ENCODE measurements at regions not wholly inside any gene's neighbourhood (a gene's known extent, or its start where the extent isn't known, plus 50 kb on each side); places are given as distances from the start of the nearest gene placed in this dataset.

DNA sequence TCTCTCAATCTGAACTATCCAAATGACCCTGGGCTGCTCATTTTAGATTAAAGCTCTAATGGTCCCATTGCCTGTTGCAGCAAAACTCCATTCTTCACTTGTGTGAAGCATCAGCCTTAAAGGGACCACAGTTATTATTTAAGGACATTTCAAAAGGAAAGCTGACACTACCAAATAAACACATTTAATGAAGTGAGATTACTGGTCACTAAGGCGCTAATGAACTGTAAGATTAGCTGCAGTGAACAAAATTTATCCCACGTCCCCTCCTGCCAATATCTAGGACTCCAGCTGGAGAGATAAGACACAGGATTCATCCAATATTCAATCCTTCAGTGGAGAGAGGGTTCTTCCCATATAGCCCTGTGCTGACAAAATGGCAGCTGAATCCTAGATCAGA lies 1029.2 kb upstream of the SEL1L start (continued):
- TF ChIP-seq, protein P1, sequence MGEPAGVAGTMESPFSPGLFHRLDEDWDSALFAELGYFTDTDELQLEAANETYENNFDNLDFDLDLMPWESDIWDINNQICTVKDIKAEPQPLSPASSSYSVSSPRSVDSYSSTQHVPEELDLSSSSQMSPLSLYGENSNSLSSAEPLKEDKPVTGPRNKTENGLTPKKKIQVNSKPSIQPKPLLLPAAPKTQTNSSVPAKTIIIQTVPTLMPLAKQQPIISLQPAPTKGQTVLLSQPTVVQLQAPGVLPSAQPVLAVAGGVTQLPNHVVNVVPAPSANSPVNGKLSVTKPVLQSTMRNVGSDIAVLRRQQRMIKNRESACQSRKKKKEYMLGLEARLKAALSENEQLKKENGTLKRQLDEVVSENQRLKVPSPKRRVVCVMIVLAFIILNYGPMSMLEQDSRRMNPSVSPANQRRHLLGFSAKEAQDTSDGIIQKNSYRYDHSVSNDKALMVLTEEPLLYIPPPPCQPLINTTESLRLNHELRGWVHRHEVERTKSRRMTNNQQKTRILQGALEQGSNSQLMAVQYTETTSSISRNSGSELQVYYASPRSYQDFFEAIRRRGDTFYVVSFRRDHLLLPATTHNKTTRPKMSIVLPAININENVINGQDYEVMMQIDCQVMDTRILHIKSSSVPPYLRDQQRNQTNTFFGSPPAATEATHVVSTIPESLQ (CRISPR knock-in tag; IDR thresholded peaks at IDR 0.05): no peak
- TF ChIP-seq NFE2L1 (CRISPR knock-in tag; IDR thresholded peaks at IDR 0.05) (no peak), NFYB (CRISPR knock-in tag; conservative IDR thresholded peaks at IDR 0.05; ENCODE audit: low read depth) (no peak), TEAD4 (CRISPR knock-in tag; IDR thresholded peaks at IDR 0.05) (no peak), NR2C2 (CRISPR knock-in tag; IDR thresholded peaks at IDR 0.05) (no peak)
- TF ChIP-seq, protein P2, sequence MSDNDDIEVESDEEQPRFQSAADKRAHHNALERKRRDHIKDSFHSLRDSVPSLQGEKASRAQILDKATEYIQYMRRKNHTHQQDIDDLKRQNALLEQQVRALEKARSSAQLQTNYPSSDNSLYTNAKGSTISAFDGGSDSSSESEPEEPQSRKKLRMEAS (CRISPR knock-in tag; IDR thresholded peaks at IDR 0.05): no peak

DNA sequence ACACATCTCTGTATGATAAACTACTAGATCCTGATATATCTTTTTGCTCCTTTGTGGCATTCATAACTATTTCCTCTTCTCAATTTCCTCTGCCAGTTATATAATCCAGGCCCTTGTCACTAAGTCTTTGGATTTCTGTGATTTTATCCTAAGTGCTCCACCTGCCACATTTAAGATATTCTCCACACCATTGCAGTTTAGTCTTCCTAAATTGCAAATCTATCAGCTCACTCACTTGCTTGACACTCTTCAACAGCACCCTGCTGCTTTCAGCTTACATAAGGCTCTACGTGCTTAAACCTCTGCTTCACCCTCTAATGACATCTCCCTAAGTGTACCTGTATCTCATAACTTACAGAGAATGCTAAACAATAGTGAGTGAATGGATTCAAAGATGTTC lies 1032.2 kb upstream of the SEL1L start:
- no peaks in the 10 kb centered on the region for H3K36me3 Mint-ChIP-seq
- no peaks in the 10 kb centered on the region for H3K9me3 Mint-ChIP-seq
- no peak for TF ChIP-seq ATF1 (CRISPR knock-in tag; IDR thresholded peaks at IDR 0.05)
- ChIA-PET POLR2A (no interaction called here), CTCF (no interaction called here)
- peaks cover 4% of the 10 kb centered on the region; the same call in 1 of the 2 replicates for H3K4me1 Mint-ChIP-seq
- DNase-seq (ENCODE audit: low spot score) (no peak), ATAC-seq (no peak)
- H3K4me3 Mint-ChIP-seq: no peak overlapping the region
- H3K27ac Mint-ChIP-seq: no peak overlapping the region
- no peaks in the 10 kb centered on the region for H3K27me3 Mint-ChIP-seq (ENCODE audit: low read depth)

DNA sequence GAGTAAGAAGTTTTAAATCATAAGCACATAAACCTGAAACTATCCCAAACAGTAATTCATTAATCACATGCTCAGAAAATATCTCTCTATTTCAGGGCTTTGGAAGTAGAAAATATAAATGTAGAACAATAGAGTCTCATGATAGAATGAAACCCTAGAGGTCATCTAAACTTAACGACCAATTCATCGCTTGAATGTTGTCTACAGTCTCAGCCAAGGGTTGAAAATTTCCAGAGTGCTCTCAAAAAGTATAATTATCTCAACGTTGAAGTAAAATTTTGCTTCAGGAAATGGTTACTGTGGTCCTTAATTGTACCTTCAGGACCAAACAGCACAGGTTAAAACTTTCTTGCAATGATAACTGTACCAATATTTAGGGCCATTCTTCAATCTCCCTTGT lies 1053.6 kb upstream of the SEL1L start:
- Mint-ChIP-seq H3K27ac (no peak overlapping the region), H3K4me3 (no peak overlapping the region), H3K27me3 (ENCODE audit: low read depth) (no peaks in the 10 kb centered on the region), H3K36me3 (no peaks in the 10 kb centered on the region), H3K4me1 (no peaks in the 10 kb centered on the region), H3K9me3 (no peaks in the 10 kb centered on the region)
- no peak for TF ChIP-seq ATF1 (CRISPR knock-in tag; IDR thresholded peaks at IDR 0.05)
- TF ChIP-seq HMGA2 (CRISPR knock-in tag; IDR thresholded peaks at IDR 0.05): no peak
- TF ChIP-seq TCF7 (CRISPR knock-in tag; IDR thresholded peaks at IDR 0.05; ENCODE audit: low read depth): no peak
- TF ChIP-seq FOXP4 (CRISPR knock-in tag; IDR thresholded peaks at IDR 0.05): no peak
- no peak for TF ChIP-seq ZNF232 (CRISPR knock-in tag; IDR thresholded peaks at IDR 0.05)
- TF ChIP-seq GTF2I (CRISPR knock-in tag; conservative IDR thresholded peaks at IDR 0.05): no peak
- POLR2A ChIA-PET: no interaction called here
- DNase-seq (ENCODE audit: low spot score): no peak
- no peak for ATAC-seq
- CTCF ChIA-PET: no interaction called here

- ChIA-PET CTCF (no interaction called here), POLR2A (no interaction called here)
- no peak for ATAC-seq
- no peak for TF ChIP-seq ZNF512 (CRISPR knock-in tag; IDR thresholded peaks at IDR 0.05; ENCODE audit: borderline replicate concordance)
- TF ChIP-seq ARID4B (CRISPR knock-in tag; IDR thresholded peaks at IDR 0.05; ENCODE audit: borderline replicate concordance): no peak
- TF ChIP-seq, protein P3, sequence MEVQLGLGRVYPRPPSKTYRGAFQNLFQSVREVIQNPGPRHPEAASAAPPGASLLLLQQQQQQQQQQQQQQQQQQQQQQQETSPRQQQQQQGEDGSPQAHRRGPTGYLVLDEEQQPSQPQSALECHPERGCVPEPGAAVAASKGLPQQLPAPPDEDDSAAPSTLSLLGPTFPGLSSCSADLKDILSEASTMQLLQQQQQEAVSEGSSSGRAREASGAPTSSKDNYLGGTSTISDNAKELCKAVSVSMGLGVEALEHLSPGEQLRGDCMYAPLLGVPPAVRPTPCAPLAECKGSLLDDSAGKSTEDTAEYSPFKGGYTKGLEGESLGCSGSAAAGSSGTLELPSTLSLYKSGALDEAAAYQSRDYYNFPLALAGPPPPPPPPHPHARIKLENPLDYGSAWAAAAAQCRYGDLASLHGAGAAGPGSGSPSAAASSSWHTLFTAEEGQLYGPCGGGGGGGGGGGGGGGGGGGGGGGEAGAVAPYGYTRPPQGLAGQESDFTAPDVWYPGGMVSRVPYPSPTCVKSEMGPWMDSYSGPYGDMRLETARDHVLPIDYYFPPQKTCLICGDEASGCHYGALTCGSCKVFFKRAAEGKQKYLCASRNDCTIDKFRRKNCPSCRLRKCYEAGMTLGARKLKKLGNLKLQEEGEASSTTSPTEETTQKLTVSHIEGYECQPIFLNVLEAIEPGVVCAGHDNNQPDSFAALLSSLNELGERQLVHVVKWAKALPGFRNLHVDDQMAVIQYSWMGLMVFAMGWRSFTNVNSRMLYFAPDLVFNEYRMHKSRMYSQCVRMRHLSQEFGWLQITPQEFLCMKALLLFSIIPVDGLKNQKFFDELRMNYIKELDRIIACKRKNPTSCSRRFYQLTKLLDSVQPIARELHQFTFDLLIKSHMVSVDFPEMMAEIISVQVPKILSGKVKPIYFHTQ (CRISPR knock-in tag; IDR thresholded peaks at IDR 0.05): no peak
- TF ChIP-seq, protein P4, sequence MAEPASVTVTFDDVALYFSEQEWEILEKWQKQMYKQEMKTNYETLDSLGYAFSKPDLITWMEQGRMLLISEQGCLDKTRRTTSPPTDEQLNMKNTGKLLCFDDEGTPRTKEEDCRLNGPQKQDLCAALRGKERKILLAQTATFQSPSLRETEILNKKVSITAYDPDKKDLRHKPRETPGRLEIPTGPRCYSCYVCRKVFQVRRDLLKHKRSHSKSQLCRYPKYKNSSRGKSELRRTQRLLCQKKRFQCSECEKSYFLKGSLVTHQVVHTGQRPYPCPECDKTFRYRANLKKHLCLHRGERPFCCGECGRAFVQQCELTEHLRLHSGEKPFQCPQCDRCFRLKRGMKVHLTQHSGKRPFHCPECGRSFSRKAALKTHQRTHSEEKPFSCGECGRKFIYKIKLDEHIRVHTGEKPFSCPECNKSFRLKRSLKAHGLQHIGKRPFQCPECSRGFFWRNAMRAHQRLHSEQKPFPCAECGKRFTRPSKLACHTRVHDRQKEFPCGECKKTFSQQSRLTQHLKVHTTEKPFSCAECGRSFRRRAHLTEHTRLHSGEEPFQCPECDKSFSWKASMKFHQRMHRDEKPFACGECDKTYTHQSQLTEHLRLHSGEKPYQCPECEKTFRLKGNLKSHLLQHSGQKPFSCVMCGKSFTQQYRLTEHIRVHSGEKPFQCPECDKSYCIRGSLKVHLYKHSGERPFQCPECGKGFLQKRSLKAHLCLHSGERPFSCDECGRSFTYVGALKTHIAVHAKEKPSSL (CRISPR knock-in tag; conservative IDR thresholded peaks at IDR 0.05): no peak
Observed at GRCh38 chr14:82595466-82595865, 1061.8 kb upstream of the SEL1L start.

More at GRCh38 chr14:82595466-82595865, 1061.8 kb upstream of the SEL1L start:
- Mint-ChIP-seq H3K27me3 (ENCODE audit: low read depth) (no peaks in the 10 kb centered on the region), H3K9me3 (peaks cover 7% of the 10 kb centered on the region), H3K36me3 (no peaks in the 10 kb centered on the region), H3K27ac (no peak overlapping the region), H3K4me3 (no peak overlapping the region), H3K4me1 (no peaks in the 10 kb centered on the region)
- no peak for DNase-seq (ENCODE audit: low spot score)

Measured in WTC11 (cell line).